Left renal cortex interstitium (tissue), 4 donors: ENCODE measurements at regions not wholly inside any gene's neighbourhood (a gene's known extent, or its start where the extent isn't known, plus 50 kb on each side); places are given as distances from the start of the nearest gene placed in this dataset.

Experiments used
- DNase-seq, 4 donors: peaks; one replicate each; pipeline ENCODE4 v3.0.0-alpha.2; 2013; ENCODE audit warnings: low read depth in 4 of 4, low spot score in 2 of 4, missing footprints in 1 of 4

DNA sequence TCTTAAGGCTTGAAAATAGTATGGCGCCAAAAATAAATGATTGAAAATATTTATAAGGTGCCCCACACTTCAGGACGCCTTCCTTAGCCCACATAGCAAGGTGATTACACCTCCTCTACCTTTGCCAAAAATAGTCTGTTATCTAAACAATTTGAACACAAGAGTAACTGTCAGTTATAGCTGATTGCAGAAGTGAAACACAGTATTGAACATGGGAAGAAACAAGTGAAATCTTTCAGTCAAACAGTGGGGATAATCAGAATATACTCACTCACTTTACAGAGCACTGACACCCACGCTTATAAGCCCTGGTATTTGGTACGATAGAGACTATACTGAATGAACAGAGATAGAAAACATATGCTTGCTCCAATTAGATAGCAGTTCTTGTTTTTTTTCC lies 203.1 kb downstream of the RAB38 start:
- no peak for DNase-seq

DNA sequence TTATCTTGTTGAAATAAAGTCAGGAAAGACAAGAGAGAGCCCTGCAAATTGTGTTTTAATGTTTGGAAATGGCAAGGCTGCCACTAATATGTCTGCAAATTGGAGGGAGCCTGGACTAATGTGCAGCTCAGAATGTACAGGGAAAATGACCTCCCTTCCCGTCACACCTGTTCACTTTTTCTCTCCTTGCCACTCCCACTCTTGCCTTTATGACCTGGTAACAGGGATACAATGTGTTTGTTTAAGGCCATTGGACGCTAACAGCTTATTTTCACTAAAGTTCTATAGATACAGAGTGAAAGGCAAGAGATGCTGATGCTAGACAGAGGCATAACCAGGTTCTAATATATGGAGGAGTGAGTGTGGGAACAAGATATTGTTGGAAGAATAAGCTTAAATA lies 203.9 kb downstream of the RAB38 start:
- no peak for DNase-seq

DNA sequence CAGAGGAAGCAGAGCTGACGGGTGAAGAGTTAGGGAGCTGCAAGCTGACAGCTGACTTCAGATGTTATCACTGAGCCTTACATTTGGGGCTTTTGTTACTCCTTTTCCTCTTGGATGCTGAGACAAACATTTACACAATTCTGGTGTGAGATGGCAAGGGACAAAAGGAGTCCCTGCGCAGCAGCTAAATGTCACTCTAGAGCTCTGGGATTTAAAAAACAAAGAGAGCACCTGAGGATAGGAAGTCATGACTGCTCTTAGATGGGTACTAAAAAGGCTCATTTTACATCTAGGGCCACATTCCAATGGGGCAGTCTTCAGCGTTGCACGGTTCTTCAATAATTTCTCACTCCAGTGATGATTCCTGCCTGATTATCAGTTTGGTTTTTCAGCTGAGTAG lies 204.5 kb downstream of the RAB38 start:
- DNase-seq, result no peak

DNA sequence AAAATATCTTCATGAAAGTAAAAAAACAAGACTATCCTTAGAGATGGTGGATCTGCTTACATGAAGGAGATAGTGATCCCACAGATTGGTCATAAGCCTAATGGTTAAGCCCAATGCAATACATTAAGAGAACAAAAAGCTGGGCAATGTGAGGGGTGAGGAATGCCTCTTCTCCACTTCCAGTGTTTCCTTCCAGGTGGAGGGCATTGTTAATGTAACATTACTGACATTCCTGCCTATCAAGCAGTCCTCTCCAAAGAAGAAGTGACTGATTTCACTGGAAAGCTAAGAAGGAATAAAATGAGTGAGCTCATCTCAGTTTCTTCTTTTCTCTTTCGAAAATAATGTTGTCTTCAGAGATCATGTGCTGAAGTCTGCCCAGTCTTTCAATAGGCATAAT lies 207.8 kb downstream of the RAB38 start:
- no peak for DNase-seq

DNA sequence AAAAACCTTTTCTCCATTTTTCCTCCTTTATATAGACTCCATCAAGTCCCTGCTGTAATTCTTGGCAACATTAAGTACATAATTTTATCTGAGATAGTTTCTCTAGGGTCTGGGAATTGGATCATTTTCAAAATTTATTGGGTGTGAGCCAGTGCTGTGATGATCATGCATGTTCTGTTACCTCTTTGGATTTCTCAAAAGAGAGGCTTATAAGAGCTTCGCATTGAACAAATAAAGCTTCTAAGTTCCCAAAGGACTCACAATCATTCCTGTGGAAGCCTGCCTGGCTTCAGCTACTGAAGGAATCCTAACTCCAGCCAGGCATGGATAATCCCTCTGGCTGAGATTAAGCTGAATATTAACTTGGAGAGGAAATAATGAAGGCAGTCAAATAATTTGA lies 208.5 kb downstream of the RAB38 start:
- DNase-seq, result no peak

DNA sequence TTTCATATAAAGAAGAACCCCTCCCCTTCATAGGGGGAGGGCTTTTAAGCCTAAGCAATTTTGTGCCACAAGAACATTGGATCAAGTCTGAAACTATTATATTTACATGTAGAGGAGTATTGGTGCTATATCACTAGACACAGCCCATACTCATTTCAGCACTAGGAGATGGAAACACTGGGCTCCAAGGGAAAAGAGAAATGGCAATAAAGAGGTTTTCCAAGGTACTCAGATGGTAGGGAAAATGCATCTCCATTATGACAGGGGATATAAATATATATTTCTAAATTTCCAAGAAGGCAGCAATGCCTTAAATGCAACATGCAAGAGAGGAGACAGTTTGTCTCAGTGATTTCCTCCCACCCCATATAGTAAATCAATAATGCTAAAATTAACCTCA lies 209.0 kb downstream of the RAB38 start:
- DNase-seq, result no peak

DNA sequence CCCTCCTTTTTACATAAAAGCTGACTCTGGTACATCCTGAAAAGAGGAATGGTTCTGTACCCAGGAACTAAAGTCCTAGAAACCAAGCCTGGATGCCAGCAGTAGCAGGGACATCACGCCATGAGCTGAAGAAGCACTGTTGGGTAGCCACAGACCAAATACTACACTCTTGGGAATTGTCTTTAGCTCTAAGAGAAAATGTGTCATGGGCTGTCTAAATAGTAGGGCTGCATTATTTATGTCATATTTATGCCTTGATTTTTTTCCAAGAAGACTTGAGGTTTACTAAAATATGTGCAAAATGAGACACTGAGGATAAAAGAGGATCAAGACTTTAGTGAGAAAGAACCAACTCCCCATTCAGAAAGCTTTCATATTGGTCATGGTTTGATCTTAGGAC lies 213.6 kb downstream of the RAB38 start:
- no peak for DNase-seq

DNA sequence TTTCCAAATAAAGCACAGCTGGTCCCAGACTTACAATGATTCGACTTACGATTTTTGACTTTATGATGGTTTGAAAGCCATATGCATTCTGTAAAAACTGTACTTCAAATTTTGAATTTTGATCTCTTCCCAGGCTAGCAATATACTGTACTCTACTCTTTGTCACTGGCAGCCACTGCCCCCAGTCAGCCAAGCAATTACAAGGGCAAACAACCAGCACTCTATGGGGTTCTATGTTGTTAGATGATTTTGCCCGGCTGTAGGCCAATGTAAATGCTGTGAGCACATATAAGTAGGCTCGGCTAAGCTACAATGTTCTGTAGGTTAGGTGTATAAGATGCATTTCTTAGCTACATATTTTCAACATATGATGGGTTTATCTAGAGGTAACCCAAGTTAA lies 217.3 kb downstream of the RAB38 start:
- no peak for DNase-seq

DNA sequence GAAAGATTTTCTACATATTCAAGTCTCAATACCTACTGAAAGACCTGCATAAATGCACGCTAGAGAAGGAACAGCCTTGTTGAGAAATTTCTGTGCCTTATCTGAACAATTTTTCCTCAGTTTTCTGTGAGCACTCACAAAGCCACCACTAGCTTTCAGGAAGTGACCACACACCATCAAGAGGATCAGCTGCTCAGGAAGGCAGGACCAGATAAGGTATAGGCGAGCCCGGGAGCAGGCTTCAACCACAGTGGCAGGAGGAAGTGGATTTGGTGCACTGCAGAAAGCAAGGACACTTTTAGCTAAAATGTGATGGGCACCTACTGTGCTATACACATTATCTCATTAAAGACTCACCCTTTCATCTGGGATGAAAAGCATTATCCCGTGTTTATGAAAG lies 220.8 kb downstream of the RAB38 start:
- DNase-seq, result no peak

DNA sequence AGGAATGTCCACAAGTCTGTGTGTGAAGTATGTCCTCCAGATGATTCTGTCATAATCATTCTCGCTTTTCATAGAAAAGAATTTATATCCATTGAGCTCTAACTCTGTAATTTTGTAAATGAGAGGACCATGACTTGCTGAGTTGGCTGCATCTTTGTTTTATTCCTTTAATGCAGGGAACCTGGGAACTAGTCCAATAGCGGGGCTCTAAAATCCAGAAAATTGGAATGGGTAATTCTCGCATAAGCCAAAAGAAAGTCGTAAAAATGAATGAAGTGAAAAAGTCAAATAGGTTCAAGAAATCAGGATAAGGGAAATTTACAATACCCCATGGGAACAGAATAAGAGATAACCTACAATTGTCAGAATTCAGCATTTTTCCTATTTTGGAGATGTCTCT lies 232.5 kb downstream of the RAB38 start:
- no peak for DNase-seq

DNA sequence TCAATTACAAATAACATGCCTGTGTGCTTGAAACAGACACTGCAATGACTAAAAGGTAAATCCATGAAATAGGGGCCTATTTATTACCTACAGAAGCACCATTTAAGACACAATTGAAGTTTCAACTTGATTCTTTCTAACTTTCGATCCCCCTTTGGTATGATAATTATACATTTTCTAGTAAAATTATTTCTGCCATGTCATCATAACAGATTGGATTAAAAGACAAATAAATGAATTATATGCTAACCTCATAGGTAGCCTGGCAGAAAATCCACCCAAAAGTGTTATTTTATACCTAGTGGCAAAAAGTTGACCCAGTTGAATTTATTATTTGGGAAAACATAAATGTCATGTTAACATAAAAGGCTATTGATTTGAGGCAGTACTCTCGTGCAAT lies 241.1 kb downstream of the RAB38 start:
- no peak for DNase-seq

DNA sequence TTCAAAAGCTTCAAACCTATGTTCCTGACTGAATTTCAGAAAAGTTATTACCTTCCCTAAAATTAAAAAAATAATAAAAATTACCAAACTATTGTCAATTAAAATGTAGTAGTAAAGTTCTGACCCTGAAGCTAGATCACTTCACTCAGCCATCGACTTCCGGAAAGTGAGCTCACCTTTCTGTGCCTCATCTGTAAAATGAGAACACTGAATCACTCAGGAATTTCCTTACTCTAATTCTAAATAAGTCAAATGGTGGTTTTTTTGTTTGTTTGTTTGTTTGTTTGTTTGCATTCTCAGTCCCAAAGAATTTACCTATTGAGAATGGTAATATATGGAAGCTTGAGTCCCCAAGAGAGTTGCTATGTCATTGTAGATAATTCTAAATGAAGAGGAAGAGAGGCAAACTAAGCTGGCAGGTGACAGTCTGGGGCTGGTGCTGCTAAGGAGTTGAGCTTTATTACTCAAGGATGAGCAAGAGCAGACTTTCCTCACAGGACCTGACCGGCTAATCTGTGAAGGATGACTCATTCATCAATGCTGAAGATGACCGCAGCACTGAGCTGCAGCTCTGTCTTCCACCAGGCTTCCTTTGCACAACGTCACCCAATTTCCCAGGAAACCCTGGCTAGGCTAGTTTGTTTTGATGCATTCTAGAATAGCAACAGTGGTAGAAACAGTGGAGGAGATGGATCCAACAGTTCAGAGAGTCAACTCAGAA lies 248.8 kb downstream of the RAB38 start:
- DNase-seq, result no peak

DNA sequence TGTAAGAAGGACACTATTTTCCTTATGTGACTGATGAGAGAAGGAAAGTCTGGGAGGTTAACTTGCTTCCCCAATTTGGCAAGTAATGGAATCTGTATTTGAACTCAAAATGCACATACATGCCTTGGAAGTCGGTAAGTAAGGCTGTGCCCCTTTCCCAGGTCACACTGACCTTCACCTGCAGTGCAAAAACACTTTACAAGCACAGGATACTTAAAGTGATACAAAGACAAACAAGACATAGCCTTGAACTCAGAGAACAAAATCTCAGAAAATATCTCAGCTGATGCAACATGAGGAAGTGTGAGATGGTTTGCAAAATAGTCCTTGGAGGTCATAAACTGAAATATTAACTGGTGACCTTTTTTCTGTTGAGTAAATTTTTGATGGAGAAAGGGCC lies 251.1 kb downstream of the RAB38 start:
- no peak for DNase-seq

DNA sequence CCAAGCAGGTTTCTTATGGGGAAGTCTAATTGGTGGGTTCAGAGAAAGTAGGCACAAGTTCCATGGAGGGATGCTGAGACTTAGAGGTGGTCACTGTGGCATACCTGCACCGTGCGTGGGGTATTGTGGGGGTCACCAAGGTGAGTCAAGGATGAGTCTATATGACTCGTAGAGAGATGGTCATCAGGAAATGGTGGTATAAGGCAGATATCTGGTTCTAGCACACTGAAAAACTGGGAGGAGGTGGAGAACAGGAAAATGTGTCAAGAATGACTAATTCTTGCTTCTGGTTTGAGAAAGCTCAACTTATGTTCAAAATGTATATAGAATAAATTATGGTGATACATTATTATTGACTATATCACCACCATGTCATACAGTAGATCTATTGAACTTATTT lies 258.1 kb downstream of the RAB38 start:
- no peak for DNase-seq

DNA sequence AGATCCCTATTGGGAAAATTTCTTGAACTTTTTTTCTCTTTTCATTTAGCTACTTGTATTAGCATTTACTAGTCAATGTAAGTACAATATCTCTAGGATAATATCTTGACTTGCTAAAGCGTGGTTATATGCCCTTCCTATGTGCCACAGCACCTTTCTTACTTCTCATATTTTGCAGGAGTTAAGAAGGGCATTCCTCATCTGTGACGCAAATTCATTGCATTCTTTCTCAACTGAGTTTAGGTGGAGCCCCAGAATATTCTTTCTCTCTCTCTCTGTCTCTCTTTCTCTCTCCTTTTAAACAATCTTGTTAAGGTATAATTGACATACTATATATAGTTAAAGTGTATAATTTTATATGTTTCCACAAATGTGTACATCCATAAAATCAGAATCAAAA lies 266.1 kb downstream of the RAB38 start:
- DNase-seq, result no peak

DNA sequence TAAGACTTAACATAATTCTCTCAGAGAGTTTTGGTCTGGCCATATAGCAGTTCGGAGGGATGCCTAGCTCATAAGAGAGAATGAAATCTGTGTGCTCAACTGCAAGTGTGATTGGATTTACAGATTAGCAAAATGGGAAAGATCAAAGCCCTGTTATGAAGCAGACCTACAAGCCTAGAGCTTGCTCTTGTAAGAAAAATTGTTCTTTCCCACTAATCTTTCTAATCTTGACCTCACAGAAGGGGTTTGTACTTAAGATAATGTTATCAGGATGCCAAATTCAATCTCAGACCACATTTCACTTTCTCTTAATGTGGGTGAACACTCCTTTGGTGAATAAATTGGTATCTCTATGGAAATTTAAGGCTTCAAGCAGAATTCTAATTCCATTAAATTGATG lies 267.2 kb downstream of the RAB38 start:
- no peak for DNase-seq

DNA sequence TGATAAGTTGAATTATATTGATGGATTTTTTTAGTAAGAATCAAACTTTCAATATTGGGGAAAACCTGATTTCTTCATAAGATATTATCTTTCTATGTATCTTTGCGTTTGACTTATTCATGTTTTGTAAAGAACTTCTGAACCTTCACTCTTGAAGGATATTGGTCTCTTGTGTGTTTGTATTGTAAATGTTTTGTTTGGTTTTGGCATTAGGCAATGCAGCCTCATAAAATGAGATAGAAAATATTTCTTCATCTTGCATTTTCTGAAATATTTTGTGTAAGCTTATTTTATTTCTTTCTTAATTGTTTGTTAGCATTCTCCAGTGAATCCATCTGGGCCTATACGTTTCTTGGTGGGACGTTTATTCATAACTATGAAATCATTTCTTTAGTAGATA lies 271.9 kb downstream of the RAB38 start:
- no peak for DNase-seq

DNA sequence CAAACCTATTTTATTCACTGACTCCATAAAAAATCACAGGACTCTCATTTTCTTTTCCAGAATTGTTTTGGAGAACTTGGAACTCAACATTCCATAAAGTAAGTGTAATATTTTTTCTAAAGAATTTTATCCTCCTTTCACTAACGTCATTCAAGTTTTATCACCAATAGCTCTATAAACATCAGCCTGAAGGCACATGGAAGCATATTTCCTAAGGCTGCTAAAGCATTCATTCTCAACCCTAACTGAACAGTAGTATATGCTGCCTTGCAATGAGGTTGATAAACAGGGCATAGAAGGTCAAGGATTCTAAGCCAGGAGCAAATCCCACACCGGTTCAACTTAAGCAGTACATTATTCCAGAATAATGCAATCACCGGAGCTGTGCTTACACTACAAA lies 273.9 kb downstream of the RAB38 start:
- no peak for DNase-seq

DNA sequence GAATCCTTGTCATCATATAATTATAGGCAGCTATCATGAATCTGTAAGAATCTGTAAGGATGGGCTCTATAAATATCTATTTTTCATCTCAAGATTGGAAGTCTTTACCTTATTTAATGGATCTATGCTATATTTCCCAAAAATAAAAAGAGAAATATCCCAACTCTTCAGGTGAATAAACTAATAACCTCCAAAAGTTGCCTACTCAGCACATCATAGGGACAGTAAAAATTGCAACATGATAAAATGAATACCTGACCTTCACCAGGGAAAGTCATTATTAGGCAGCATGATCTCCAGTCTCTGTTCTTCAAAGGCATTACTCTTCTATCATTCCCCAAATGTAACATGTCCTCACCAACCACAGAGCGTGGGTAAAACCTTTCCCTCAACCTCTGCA lies 277.3 kb downstream of the RAB38 start:
- DNase-seq, result no peak

DNA sequence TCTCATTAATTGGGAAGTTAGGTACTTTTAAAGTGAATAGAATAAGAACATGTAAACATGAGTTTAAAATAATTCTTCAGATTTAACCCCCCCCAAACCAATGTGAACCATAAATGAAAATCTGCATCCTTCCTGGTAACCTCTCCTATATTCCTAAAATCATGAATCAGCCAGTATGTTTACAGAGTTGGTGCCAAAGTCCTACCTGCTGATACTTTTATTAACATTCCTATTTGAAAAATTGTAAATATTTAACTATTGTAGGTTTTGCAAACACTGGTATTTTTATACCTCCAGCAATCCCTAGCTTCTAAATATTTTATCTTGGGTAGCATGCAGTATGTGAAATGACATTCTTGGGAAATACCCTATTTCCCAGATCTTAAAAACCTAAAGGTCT lies 278.2 kb downstream of the RAB38 start:
- no peak for DNase-seq

DNA sequence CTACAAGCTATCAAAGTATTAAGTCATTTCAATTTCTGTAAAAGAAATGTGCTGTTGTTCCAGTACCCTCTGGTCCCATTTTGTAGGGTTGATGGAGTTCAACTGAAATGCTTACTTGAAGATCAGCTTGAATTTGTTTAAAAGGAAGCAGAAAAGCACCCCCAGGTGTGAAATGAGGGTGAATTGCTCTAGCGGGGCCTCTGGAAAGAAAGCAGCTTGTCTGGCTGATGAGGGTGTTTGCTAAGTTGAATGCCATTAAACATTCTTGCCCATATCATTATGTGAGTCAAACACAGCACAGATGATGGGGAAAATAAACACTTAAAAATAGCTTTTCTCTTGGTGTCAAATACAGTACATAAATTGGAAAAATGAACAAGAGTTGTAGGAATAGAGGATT lies 280.3 kb downstream of the RAB38 start:
- no peak for DNase-seq

DNA sequence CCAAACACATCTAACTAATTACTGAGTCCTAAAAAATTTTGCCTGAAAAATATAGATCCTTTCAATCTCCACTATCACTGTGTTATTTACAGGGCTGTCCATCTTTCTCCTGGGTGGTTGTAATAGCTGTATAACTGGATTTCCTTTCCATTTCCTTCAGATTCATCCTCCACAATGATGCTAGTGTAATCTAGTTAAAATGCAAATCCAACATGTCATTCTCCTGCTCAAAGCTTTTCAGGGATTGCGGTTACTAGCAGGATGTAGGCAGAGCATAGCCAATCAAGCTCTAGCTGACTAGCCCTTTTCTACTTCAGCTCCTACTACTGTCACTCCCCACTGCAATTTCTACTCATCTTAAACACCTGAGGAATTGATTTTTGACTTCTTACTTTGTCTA lies 283.0 kb downstream of the RAB38 start:
- DNase-seq, result no peak

DNA sequence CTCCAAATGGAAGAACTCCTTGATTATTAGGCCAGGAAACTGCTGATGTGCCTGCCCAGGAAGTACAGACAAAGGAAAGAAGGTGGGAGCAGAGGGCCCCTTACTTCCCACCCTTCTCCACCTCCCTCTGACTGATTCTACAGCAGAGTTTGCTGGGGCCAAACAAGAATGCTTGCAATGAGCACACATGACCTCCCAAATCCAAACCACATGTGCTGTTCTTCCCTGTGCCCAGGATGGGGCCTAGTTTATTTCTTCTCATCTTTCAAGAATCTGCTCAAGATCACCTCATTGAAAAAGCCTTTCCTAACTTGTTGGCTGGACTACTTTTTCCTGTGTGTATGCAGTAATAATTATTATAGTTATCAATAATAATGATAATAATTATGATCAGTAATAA lies 286.1 kb downstream of the RAB38 start:
- DNase-seq, result no peak
